ENCODE measurements at regions not wholly inside any gene's neighbourhood (a gene's known extent, or its start where the extent isn't known, plus 50 kb on each side); places are given as distances from the start of the nearest gene placed in this dataset.
"Not testable (repeated sequence)": the region's sequence is repeated elsewhere in the genome, so short reads cannot be mapped to it uniquely, and the experiment has no call there.

DNA sequence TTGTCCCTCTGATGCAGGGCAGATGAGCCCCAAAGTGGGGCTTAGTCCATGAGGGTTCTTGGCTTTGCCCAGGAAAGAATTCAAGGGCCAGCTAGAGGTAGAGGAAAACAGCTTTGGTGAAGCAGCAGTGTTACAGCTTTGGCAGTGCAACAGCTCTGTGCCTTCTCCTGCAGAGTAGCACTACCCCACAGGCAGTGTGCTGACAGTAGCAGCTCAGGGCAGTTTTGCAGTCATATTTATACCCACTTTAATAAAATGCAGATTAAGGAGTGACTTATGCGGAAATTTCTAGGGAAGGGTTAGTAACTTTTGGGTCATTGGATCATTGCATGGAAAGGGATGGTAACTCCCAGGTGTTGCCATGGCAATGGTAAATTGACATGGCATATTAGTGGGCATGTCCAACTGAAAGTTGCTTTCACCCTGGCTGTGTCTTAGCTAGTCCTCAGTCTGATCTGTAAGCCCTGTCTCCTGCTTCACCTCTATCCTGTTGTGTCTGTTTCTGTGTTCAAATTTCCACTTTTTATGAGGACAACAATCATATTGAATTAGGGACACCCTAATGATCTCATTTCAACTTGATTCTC is 241.3 kb upstream of the C2CD4B start:
- no peak for DNase-seq (ENCODE audit: low spot score in 2 of 2)
- Mint-ChIP-seq H3K27ac (no peak overlapping the region), H3K9me3 (no peaks in the 10 kb centered on the region)

GRCh38 chr15:62407216-62407615 is 242.1 kb upstream of the C2CD4B start:
- no peak overlapping the region for H3K27ac Mint-ChIP-seq
- no peaks in the 10 kb centered on the region for H3K36me3 Mint-ChIP-seq
- DNase-seq (ENCODE audit: low spot score in 2 of 2) (no peak), ATAC-seq (no peak)
- no peaks in the 10 kb centered on the region for H3K9me3 Mint-ChIP-seq

More for the DNA sequence above, 241.3 kb upstream of the C2CD4B start:
- no peak for ATAC-seq
- H3K36me3 Mint-ChIP-seq: no peaks in the 10 kb centered on the region

- ATAC-seq: no peak
- Mint-ChIP-seq H3K36me3 (no peaks in the 10 kb centered on the region), H3K9me3 (no peaks in the 10 kb centered on the region), H3K27ac (no peak overlapping the region)
- DNase-seq (ENCODE audit: low spot score in 2 of 2): no peak
These were observed 242.9 kb upstream of the C2CD4B start for GRCh38 chr15:62407962-62408361.

DNA sequence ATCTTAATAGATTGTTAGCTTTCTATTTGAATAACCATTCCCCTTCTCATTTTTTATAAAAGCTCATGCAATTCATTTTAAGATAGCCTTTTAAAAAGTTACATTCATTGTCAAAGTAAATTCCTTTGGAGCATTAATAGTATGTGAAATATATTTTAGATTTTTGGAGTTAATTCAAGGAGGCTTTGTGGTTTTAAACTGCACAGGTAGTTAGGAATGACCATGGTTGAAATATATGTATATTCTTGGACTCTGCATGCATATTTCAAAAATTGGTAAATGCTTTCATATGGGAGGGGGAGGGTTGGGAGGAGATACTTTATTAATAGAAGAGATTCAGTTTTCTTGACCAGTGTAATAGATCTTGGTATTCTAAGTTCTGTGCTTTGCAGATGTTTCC is 244.4 kb upstream of the C2CD4B start:
- DNase-seq (ENCODE audit: low spot score in 2 of 2): no peak
- ATAC-seq: no peak
- Mint-ChIP-seq H3K9me3 (no peaks in the 10 kb centered on the region), H3K36me3 (no peaks in the 10 kb centered on the region), H3K27ac (no peak overlapping the region)

- Mint-ChIP-seq H3K9me3 (no peaks in the 10 kb centered on the region), H3K36me3 (no peaks in the 10 kb centered on the region), H3K27ac (no peak overlapping the region)
- no peak for DNase-seq (ENCODE audit: low spot score in 2 of 2)
- ATAC-seq: no peak
These were observed 247.6 kb upstream of the C2CD4B start for GRCh38 chr15:62412686-62413085.

GRCh38 chr15:62413153-62413552 is 248.1 kb upstream of the C2CD4B start:
- H3K27ac Mint-ChIP-seq: no peak overlapping the region
- H3K9me3 Mint-ChIP-seq: no peaks in the 10 kb centered on the region
- no peak for ATAC-seq
- no peaks in the 10 kb centered on the region for H3K36me3 Mint-ChIP-seq
- DNase-seq (ENCODE audit: low spot score in 2 of 2): no peak

- no peak for DNase-seq (ENCODE audit: low spot score in 2 of 2)
- Mint-ChIP-seq H3K36me3 (no peaks in the 10 kb centered on the region), H3K27ac (no peak overlapping the region), H3K9me3 (no peaks in the 10 kb centered on the region)
- ATAC-seq: no peak
These were observed 248.7 kb upstream of the C2CD4B start for GRCh38 chr15:62413786-62414185.

DNA sequence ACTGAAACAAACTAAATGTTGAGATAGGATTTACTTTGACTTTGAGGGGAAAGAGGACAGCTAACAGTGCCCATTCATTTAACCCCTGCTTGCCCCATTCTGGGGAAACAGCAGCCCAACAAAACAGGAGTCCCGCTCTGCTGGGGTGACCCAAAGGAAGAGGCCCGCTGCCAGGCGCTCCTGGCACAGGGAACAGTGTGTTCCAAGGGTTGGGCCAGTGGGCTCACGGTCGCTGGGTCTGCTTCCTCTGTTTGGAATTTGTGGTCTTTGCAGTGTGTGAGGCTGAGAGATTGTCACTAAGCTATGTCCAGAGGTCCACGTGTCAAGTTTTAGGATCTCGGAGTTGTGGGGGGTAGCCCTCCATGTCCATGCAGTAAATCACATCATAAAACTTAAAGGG is 250.4 kb upstream of the C2CD4B start:
- ATAC-seq: no peak
- no peak for DNase-seq (ENCODE audit: low spot score in 2 of 2)
- Mint-ChIP-seq H3K9me3 (no peaks in the 10 kb centered on the region), H3K36me3 (no peaks in the 10 kb centered on the region), H3K27ac (no peak overlapping the region)

GRCh38 chr15:62416526-62416925 is 251.4 kb upstream of the C2CD4B start:
- ATAC-seq (no peak), DNase-seq (ENCODE audit: low spot score in 2 of 2) (no peak)
- Mint-ChIP-seq H3K36me3 (no peaks in the 10 kb centered on the region), H3K9me3 (no peaks in the 10 kb centered on the region), H3K27ac (no peak overlapping the region)

DNA sequence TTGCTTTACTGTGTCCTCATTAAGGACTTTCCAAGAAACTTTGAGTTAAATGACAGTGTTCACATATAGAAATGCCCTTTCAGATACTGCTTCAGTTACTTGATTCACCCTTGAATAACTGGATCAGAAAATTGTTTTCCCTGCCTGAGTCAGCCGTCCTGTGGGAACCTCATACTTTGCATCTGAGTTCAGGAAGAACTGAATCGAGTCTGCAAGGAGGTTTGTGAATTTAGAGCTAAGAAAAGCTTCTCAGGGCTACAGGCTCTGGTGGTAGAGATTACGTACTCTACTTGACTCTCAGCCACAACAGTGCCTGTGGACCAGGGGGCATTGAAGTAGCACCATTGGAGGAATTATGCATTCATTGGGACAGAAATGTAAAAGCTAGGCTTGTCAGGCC is 252.4 kb upstream of the C2CD4B start:
- ATAC-seq (no peak), DNase-seq (ENCODE audit: low spot score in 2 of 2) (no peak)
- no peaks in the 10 kb centered on the region for H3K9me3 Mint-ChIP-seq
- no peaks in the 10 kb centered on the region for H3K36me3 Mint-ChIP-seq
- no peak overlapping the region for H3K27ac Mint-ChIP-seq

DNA sequence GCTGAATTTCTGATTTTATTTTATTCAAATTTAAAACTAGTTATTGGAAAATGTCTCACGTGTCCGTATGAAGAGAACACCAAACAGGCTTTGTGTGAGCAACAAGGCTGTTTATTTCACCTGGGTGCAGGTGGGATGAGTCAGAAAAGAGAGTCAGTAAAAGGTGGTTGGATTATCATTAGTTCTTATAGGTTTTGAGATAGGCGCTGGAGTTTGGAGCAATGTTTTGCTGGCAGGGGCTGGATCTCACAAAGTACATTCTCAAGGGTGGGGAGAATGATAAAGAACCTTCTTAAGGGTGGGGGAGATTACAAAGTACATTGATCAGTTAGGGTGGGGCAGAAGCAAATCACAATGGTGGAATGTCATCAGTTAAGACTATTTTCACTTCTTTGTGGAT is 253.4 kb upstream of the C2CD4B start:
- H3K27ac Mint-ChIP-seq: peak overlapping the region in 1 of 2 donors; percentile 38
- not testable (repeated sequence) for H3K36me3 Mint-ChIP-seq; ATAC-seq; DNase-seq (ENCODE audit: low spot score in 2 of 2); H3K9me3 Mint-ChIP-seq

- no peaks in the 10 kb centered on the region for H3K36me3 Mint-ChIP-seq
- ATAC-seq (no peak), DNase-seq (ENCODE audit: low spot score in 2 of 2) (no peak)
- H3K9me3 Mint-ChIP-seq: no peaks in the 10 kb centered on the region
- no peak overlapping the region for H3K27ac Mint-ChIP-seq
These were observed 254.1 kb upstream of the C2CD4B start for GRCh38 chr15:62419192-62419591.

DNA sequence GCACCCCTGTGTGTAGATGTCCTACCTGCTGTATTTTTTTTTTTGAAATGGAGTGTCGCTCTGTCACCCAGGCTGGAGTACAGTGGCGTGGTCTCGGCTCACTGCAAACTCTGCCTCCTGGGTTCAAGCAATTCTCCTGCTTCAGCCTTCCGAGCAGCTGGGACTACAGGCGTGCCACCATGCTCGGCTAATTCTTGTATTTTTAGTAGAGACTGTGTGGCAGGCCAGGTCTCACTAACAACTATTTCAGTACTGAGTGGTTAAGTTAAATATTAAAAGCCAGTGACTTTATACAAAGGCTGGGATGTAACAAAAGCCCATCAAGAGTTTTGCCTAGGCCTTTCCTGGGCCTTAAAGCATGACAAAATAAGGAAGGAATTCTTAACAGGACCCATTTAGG is 255.3 kb upstream of the C2CD4B start:
- not testable (repeated sequence) for H3K9me3 Mint-ChIP-seq; ATAC-seq; DNase-seq (ENCODE audit: low spot score in 2 of 2); H3K36me3 Mint-ChIP-seq; H3K27ac Mint-ChIP-seq

GRCh38 chr15:62421289-62421688 is 256.2 kb upstream of the C2CD4B start:
- ATAC-seq (no peak), DNase-seq (ENCODE audit: low spot score in 2 of 2) (no peak)
- no peak overlapping the region for H3K27ac Mint-ChIP-seq

GRCh38 chr15:62426387-62426956 is 261.4 kb upstream of the C2CD4B start:
- Mint-ChIP-seq H3K27ac (no peak overlapping the region), H3K36me3 (no peaks in the 10 kb centered on the region), H3K9me3 (no peaks in the 10 kb centered on the region)
- DNase-seq (ENCODE audit: low spot score in 2 of 2) (no peak), ATAC-seq (no peak)

More at GRCh38 chr15:62421289-62421688, 256.2 kb upstream of the C2CD4B start:
- Mint-ChIP-seq H3K36me3 (no peaks in the 10 kb centered on the region), H3K9me3 (no peaks in the 10 kb centered on the region)

DNA sequence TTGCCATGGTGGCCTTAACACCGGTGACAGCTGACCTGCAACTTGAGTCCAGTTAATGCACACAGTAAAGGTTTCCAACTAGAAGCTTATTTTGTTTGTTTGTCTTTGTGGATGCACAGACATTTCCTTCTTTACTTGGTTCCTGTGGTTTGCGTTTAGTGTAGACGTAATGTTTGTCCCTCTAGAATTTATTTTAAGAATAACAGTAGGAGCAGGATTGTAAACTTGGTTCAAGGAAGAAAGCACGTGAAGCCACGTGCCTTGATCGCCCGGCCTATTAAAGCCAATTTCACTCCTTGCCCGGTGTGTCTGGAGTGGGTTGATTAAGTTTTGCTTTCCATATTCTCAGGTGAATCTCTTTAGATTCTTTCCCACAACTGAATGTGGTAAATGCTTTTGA is 263.2 kb upstream of the C2CD4B start:
- ATAC-seq: no peak
- no peaks in the 10 kb centered on the region for H3K9me3 Mint-ChIP-seq
- no peak overlapping the region for H3K27ac Mint-ChIP-seq
- no peaks in the 10 kb centered on the region for H3K36me3 Mint-ChIP-seq
- DNase-seq (ENCODE audit: low spot score in 2 of 2): no peak

- H3K36me3 Mint-ChIP-seq: no peaks in the 10 kb centered on the region
- no peak overlapping the region for H3K27ac Mint-ChIP-seq
- no peaks in the 10 kb centered on the region for H3K9me3 Mint-ChIP-seq
- DNase-seq (ENCODE audit: low spot score in 2 of 2) (no peak), ATAC-seq (no peak)
These were observed 263.9 kb upstream of the C2CD4B start for GRCh38 chr15:62428851-62429598.

DNA sequence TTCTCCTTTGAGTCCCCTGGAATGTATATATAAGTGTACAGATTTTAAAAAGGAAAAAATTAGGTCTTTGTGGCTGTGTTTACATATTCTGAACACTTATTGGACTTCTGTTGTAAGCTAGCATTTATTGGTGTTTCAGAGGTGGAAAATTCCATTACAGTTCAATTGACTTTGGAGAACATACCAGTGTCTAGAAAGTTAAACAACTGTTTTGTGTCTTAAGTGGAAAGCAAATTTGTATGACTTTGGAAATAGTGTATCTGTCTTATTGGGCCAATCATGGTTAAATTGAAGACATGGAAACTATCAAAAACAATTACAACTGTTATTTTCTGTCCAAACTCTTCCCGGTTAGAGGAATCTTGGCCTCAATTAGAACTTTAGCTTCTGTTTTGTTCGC is 265.0 kb upstream of the C2CD4B start:
- H3K27ac Mint-ChIP-seq: no peak overlapping the region
- DNase-seq (ENCODE audit: low spot score in 2 of 2) (no peak), ATAC-seq (no peak)
- peaks cover 0 to 4% of the 10 kb centered on the region in 2 donors for H3K9me3 Mint-ChIP-seq
- no peaks in the 10 kb centered on the region for H3K36me3 Mint-ChIP-seq
